ENCODE measurements at regions not wholly inside any gene's neighbourhood (a gene's known extent, or its start where the extent isn't known, plus 50 kb on each side); places are given as distances from the start of the nearest gene placed in this dataset.

- H3K4me1 ChIP-seq: no peaks in the 10 kb centered on the region
- DNase-seq: no peak
These were observed 378.9 kb downstream of the PPP1R2C start for GRCh38 chrX:42398967-42399631.

GRCh38 chrX:42396136-42396535, 381.8 kb downstream of the PPP1R2C start:
- Histone ChIP-seq H3K9ac (ENCODE audit: low read depth in 2 of 2, low read length in 2 of 2) (no peak overlapping the region), H3K4me1 (no peaks in the 10 kb centered on the region), H3K27ac (no peak overlapping the region), H3K4me3 (no peak overlapping the region), H3K9me3 (no peaks in the 10 kb centered on the region), H3K36me3 (no peaks in the 10 kb centered on the region), H3K27me3 (no peaks in the 10 kb centered on the region)
- no peak for TF ChIP-seq CTCF (IDR thresholded peaks at IDR 0.05)
- DNase-seq: peak; percentile 28
- intact Hi-C loops (cut with DNase I): no loop called here

More at GRCh38 chrX:42398967-42399631, 378.9 kb downstream of the PPP1R2C start:
- Histone ChIP-seq H3K27ac (no peak overlapping the region), H3K36me3 (no peaks in the 10 kb centered on the region), H3K9ac (ENCODE audit: low read depth in 2 of 2, low read length in 2 of 2) (no peak overlapping the region), H3K9me3 (no peaks in the 10 kb centered on the region), H3K27me3 (no peaks in the 10 kb centered on the region), H3K4me3 (no peak overlapping the region)
- intact Hi-C loops (cut with DNase I): no loop called here
- TF ChIP-seq CTCF (IDR thresholded peaks at IDR 0.05): no peak

GRCh38 chrX:42392846-42393245, 385.1 kb downstream of the PPP1R2C start:
- Histone ChIP-seq H3K9ac (ENCODE audit: low read depth in 2 of 2, low read length in 2 of 2) (no peak overlapping the region), H3K4me3 (no peak overlapping the region), H3K27me3 (no peaks in the 10 kb centered on the region), H3K9me3 (no peaks in the 10 kb centered on the region), H3K4me1 (no peaks in the 10 kb centered on the region), H3K36me3 (no peaks in the 10 kb centered on the region), H3K27ac (no peak overlapping the region)
- no peak for TF ChIP-seq CTCF (IDR thresholded peaks at IDR 0.05)
- DNase-seq: no peak
- intact Hi-C loops (cut with DNase I): no loop called here

GRCh38 chrX:42386681-42387080, 391.3 kb downstream of the PPP1R2C start:
- Histone ChIP-seq H3K36me3 (no peaks in the 10 kb centered on the region), H3K4me3 (no peak overlapping the region), H3K9ac (ENCODE audit: low read depth in 2 of 2, low read length in 2 of 2) (no peak overlapping the region), H3K9me3 (no peaks in the 10 kb centered on the region), H3K4me1 (no peaks in the 10 kb centered on the region), H3K27me3 (no peaks in the 10 kb centered on the region), H3K27ac (no peak overlapping the region)
- DNase-seq: no peak
- intact Hi-C loops (cut with DNase I): no loop called here
- TF ChIP-seq CTCF (IDR thresholded peaks at IDR 0.05): no peak

GRCh38 chrX:42385730-42386129, 392.2 kb downstream of the PPP1R2C start:
- no peak for DNase-seq
- Histone ChIP-seq H3K36me3 (no peaks in the 10 kb centered on the region), H3K4me3 (no peak overlapping the region), H3K27ac (no peak overlapping the region), H3K27me3 (no peaks in the 10 kb centered on the region), H3K9me3 (no peaks in the 10 kb centered on the region), H3K4me1 (no peaks in the 10 kb centered on the region), H3K9ac (ENCODE audit: low read depth in 2 of 2, low read length in 2 of 2) (no peak overlapping the region)
- intact Hi-C loops (cut with DNase I): no loop called here
- no peak for TF ChIP-seq CTCF (IDR thresholded peaks at IDR 0.05)

Data from colonic mucosa (tissue), 4 donors.